HG02610 (cell line): ENCODE measurements at regions not wholly inside any gene's neighbourhood (a gene's known extent, or its start where the extent isn't known, plus 50 kb on each side); places are given as distances from the start of the nearest gene placed in this dataset.

Experiments
- ATAC-seq: cut with Tn5 transposase; IDR thresholded peaks from one replicate; pipeline ENCODE4 v1.9.1; 2021; ENCODE audit warnings: mild to moderate bottlenecking, moderate library complexity; ENCODE audit not compliant: unreplicated experiment

DNA sequence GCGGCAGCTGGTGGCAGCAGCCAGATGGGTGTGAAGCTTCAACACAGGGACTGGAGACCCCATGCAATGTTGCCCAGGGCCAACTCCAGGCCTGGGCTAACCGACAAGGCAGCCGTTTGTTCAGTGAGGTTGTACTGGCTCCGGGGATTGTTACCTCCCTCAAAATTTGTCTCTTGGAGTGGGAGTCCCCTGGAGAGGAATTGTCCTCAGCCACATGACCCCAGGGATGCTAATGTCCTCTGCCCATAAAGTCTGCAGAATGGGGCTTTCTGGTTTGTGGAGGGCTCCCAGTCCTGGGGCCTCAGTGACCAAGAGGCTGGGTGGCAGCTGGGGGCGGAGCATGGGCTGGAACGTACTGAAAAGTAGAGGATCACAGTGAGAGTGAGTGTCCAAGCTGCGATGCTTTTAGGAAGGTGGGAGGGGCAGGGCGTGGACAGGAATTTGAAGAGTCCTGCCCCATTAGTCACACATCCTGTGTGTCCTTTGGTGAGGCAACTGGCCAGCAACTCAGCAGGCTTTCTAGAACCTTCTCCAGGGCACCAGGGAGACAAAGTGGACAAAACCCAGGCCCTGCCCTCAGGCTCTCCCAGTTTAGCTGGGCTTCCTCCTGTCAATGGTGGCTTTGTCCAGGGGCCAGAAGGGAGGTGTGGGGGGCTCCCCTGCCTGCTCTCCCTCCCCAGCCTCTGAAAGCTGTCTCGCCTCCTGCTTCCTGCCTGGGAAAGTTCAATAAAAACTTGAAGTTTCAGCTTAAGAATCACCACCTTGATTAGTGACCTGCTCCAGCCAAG, 114.0 kb downstream of the NSG2 start:
- ATAC-seq = no peak

DNA sequence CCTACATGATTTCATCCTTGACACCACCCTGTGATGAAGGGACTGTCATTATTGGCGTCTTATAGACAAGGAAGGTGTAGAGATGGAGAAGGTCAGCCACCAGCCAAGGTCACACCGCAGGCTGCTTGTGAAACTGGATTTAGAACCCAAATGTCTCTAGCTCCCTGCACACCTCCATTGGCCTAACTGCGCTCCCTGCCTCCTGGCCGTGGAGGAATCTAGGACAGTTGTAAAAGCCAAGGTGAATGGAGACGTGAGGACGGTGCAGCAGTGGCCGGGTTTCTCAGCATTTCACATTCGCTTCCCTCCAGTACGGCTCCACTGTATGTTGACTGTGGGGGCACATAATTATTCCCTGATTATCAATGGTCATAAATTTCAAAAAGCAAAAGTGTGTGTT, 119.9 kb downstream of the NSG2 start:
- ATAC-seq = no peak

DNA sequence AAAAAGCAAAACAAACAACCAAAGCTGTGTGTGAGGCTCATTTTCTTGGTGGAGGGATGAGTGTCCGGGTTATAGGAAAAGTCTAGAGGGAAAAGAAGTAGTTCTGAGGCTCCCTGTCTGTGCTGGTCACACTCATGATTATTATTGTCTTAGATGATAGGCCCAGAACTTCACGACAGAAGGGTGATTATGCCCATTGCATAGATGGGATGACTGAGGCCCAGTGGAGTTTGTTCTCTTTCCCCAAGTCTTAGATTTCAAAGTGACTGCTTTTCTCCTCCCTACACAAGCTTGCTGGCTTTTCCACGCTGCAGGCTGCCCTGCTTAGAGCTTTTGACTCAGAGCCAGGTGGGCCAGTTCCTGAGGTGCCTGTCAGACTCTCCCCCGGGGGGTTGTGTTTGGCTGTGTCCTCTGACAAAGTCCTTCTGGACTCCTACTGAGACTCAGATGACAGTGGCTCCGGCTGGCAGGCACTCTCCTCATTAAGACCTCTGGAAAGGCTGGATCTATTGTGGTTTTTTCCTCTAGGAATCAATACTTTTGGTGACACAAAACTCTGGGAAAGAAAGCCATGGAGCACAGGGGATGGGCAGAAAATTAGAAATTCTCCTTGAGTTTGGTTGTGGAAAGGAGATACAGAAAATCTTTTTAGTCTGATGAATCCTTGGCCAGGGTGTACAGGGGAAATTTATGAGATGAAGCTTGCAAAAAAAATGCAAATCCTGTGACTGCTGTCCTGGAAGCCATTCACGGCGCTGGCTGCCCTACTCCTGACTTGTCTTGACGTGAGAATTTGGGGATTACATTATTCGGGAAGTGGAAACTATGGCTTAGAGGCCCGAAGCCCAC, 120.9 kb downstream of the NSG2 start:
- no peak for ATAC-seq

DNA sequence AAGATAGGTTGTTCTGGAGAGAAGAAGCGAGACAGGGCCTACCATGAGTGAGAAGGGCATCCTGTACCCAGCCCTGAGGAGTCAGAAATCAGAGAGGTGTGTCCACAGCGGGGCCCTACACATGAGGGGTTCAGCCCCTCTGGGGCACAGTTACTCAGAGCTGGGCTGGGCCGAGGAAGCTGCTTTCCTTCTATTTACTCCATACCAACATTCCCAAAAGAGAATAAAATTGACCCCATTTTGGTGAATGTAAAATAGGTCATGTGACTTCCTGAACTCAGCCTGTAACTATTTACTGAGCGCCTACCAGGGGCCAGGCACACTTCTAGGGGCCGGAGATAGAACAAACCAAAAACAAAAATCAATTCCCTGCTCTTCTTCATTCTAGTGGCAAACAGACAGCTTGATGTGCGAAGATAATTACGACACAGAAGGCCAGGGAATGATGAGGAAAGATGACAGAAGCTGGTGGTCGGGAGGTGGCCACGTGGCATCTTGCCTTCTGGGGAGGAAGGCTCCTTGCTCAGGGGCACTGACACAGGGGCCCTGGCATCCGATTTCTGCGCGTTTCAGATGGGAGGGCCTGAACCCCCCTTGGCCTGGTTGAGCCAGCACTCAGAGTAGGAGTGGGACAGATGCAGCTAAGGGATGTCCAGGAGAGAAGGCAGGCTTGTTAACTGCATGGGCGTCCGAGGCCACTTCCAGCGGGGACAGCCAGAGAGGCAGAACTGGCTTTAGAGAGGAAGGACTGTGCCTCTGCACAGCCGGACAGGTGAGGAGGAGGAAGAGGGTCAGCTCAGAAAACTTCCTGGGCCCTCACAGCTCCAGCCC, 121.8 kb downstream of the NSG2 start:
- ATAC-seq = no peak

DNA sequence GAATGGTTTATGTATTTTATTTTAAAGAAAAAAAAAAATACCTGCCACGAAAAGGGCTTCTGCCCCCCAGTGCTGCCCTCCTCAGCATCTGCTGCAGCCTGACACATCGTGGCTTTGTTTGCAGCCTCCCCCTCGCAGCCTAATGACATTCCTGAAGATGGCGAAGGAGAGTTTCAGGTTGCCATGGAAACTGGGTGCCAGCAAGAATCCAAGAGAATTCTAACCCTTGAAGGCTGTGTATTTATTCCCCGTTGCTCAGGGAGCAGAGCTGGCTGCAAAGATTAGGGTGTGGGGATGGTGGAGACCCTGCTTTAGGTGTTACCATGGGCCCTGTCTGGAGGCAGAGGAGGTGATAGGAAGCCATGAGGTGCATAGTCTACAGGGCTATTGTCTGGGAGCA, 126.6 kb downstream of the NSG2 start:
- no peak for ATAC-seq

DNA sequence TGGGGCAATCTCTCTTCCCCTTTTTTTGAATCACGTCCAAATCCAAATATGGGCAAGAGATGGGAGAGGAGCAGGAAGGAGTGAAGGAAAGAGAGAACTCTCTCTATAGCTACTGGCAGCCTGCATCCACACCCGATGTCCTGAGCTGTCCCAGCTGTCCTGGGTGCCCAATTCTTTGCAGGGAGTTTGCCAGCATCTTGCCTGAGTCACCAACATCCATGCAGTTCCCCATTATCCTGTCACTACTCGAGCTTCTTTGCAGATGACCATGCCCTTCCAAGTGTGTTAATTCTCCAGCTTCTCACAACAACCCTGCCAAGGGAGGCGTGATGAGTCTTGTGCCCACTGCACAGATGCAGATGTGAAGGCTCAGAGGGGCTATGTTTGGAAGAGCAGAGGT, 127.1 kb downstream of the NSG2 start:
- no peak for ATAC-seq

DNA sequence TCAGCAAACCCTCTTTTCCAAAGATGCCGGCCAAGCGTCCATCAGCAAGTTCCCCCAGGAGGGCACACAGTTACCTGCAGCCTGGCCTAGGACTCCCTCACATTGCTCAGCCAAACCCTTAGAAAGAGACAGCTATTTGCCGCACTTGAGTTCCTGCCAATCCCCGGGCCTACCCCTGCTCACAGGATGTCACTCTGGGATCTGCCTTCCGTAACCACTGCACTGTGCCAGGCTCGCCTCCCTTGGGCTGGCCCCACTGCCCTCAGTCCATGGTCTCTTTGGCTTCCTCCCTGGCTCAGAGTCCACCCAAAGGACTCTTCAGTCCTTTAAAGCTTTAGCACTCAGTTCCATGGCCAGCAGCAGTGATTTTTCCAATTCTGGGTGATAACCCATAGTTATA, 128.3 kb downstream of the NSG2 start:
- no peak for ATAC-seq

DNA sequence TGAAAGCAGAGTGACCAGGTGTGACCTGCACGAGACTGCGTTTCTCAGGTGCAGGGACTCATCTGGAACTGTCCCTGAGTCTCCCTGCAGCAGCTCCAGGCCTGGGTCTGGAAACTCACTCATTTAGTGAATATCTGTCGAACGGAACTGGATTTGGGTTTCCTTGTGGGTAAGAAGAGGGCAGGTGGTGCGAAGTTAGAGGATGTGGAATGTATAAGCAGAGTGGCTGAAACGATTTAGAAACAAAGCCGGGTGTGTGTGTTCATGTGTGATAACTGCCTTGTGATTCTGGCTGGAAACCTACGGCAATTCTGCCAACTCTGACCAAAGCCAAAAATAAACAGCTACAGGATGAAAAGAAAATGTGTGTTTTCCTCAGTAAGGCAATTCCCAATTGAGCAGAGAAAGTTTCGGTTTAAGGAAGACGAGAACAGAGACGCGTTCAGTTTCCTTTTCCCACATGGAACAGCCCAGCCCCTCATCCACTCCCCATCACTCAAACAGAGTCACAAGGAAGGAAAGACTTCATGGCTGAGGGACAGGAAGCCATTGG, 130.3 kb downstream of the NSG2 start:
- ATAC-seq = no peak

DNA sequence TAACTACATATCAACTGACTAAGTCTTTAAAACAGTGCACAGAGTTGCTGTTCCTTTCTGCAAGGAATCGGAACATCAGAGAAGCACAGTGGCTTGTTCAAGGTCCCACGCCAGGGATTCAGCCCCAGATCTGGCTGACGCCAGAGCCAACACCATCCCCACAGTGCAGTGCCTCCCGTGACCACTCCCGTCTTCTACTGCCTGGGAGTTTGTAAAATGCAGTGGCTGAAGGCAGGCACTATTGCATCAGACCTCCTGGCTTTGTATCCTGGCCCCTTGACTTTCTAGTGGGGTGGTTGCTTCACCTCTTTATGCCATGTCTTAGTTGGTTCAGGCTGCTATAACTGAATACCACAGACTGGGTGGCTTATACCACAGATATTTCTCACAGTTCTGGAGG, 131.0 kb downstream of the NSG2 start:
- no peak for ATAC-seq

DNA sequence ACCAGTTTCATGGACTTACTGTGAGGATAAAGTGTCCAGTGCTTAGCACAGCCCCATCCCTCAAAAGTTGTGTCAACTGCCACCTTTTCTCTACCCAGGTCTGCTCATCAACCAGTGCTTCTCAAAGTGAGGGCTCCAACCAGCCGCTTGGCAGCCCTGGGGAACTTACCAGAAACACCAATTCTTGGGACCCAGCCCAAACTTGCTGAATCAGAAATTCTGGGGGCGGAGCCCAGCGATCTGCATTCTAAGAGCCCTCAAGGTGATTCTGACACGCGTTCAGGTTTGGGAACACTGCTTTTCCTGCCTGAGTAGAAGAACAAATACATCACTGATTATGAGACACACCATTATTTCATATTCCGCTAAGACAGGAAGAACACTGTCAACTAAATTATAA, 132.0 kb downstream of the NSG2 start:
- ATAC-seq = no peak

DNA sequence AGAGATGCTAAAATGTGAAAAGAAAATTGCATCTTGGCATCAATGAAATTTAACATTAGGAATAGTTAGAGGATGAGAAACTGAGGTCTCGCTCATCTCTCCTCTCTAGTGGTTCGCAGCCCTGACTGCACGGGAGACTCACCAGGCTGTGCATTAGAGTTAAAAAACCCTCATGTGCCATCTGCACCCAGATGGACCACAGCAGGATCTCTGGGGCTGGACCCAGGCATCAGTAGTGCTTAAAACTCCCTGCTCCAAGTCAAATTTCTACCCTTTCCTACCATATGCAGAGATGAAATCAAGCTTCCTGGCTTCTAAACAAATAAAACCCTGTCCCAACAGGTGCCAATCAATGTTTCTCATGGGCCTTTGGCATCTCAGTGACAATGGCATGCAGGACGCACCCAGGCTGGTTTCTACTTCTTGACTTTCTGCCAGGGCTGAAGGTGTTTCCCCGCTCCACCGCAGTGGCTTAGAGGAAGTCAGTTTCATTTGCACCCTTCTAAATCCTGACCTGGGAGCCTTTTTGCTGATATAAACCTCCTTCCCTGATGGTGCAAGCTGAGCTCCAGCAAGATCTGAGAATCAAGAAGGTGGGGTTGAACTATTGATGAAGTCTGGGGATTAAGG, 132.6 kb downstream of the NSG2 start:
- no peak for ATAC-seq

DNA sequence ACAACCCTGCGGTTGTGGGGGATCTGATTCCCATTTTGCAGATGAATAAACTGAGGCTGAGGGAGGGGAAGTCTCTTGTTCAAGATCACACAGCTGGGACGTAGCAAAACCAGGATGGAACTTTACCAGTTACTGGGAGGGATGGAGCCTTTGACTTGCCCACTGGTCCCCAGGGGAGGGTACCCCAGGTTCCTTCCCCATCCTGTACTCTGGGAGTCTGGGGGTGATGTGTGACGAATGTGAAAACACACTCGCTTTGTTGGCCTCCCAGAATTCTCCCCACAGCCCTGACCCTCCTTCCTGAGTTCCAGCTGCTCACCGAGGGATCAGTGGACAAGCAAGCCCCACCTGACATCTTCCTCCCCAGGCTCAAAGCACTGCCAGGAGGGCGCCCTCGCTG, 135.1 kb downstream of the NSG2 start:
- no peak for ATAC-seq

DNA sequence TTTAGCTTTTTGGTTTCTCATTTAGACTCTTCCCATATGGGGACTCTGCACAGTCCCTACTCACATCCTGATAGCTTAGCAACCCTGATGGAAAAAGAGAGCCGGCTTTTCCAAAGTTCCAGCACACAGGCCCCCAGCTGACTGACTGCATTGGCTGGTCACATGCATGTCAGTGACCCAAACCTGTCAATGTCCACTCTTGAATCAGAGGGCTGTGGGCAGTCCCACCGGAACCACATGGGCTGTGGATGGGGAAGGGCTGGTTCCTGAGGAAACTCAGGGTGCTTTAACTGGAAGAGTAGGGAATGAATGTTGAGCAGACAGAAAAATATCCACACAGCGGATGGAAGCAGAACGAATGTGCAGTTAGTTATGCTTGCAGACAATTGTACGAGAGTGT, 136.6 kb downstream of the NSG2 start:
- no peak for ATAC-seq

DNA sequence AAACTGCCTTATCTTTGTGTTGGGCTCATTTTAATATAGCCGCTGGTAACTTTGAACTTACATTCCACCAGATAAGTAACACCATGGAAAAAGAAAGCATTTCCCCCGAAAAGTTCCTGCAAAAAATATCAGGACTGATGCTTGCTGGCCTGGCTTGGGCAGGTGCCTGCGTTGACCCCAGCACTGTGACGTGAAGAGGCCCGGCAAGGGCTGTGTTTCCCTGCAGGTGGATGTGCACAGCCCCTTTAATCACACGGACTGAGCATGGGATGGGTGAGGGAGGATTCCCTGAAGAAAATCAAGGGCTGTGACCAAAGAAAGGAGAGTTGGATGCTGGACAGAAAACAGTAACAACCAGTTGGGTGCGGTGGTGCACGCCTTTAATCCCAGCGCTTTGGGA, 138.2 kb downstream of the NSG2 start:
- no peak for ATAC-seq

DNA sequence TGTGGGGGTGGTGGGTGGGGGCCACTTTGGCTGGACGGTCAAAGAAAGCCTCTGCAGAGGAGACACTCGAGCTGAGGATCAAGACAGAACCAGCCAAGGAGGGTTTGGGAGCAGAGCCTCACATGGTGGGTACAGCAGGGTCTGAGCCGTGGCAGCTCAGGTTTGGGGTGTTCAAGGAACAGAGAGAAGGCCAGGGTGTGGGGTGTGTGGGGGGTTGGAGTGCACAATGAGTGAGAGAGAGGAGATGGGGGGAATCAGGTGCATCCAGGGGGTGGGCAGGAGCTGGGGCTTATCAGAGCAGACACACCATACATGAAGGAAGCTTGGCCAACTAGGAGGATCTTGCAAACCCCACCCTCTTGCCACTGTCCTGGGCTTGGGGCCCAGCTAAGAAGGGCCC, 140.0 kb downstream of the NSG2 start:
- ATAC-seq = no peak

DNA sequence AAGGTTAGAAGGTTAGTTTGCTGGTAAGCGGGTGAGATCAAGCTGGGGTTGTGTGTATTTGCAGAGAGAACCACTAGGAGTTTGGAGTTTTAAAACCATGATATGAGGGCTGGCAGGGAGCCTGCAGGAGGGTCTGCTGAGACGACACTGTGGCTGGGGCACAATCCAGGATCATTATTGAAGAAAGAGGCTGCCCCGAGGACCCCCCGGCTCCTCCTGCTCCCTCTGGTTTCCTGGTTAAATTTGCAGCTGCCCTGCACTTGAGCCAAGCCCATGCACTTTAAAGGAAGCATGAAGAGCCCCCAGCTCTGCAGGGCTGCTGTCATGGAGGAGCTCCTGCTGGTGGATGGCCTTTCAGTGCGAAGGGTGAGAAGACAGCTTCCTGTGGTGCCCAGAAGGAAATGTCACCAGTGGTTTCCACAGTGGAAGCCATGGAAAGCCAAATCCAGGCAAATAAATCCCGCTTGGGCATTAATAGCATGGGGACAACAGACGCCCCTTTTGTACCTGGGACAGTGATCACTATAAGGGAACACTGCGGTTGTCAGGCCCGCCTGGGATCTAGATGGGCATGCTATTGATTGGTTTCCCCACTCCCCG, 140.7 kb downstream of the NSG2 start:
- no peak for ATAC-seq

DNA sequence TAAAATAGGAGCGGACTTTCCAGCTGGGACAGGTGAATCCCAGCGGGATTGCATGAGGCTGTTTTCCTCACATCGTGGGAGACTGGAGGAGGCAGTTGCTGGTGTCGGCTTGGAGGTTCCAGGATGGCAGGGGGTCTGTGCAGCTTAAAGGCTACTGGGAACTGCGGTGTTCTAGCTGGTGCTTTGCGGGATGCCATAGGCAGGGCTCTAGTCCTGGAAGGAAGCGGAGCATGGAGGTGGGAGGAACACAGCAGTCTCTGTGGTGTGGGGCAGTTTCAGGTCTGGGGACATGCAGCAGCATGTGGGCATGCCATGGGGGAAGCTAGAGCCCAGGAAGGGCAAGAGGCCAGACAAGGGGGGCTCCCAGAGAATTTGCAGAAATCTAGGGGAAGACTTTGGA, 141.5 kb downstream of the NSG2 start:
- no peak for ATAC-seq

DNA sequence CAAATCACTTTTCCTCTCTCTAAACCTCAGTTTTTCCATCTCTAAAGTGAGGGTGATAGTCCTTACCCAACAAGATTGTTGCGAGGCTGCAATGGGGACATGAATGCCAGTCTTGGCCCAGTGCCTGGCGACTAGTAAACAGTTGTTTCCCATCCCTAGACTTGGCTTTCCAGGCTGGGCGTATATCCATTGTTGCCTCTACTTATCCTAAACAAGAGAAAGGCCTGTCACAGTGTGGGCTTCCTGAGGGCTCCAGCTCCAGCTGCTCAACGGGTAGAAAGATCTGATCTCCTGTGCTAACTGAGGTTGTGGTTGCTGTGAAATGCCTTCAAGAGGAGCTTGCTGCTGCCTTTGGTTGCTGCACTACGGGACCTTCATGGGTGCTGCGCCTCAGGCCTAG, 142.0 kb downstream of the NSG2 start:
- no peak for ATAC-seq

DNA sequence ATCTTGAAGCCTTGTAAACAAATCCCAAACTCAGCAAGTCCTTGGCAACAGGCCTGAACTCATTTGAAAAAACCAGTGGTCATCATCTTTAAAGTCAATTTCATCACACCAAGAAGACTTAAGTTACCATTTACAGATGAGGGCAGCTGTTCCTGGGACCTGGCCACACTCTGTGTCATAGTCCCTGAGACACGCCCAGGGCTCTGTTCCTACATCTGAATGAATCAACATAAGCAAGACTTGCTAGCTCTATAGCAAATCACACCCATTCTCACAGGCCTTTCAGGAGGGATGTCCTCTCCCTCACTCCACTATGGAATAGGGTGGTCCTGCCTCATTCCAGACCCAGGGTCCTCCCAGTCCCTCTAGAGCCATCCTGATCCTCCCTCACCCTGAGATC, 142.8 kb downstream of the NSG2 start:
- no peak for ATAC-seq
